ENCODE measurements at regions not wholly inside any gene's neighbourhood (a gene's known extent, or its start where the extent isn't known, plus 50 kb on each side); places are given as distances from the start of the nearest gene placed in this dataset.

DNA sequence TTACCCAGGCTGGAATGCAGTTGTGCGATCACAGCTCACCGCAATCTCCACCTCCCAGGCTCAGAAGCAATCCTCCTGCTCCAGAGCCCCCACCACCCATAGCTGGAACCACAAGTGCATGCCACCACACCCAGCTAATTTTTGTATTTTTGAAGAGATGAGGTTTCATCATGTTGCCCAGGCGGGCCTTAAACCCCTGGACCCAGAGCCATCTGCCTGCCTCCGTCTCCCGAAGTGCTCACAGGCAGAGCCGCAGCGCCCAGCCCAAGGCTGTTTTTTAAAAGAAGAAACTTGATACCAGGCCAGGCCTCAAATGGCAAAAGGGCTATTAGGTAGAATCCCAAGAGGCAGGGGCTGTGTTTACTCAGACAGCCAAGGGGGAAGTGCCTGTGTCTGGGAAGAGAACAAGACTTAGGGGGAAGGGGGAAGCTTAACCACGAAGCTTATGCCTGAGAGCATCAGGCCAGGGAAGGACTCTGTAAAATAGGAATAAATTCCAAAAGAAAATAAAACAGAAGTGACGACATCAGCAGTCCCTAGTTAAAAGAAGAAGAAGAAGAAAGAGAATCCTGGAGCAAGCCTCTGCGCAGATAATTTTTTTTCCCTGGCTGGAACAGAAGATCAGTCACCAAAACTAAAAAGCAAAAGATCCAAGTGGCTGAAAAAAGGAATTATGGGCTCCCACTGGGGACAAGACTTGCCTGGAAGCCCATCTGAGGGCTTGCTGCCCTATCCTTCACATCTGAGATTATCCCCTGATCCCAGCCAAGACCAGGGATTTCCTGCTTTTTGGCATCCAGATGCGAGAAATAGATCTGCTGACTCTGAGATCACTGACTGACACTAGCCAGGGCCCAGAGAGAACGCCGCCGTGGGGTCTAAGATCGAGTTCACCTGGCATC is 170.5 kb downstream of the NDUFA12 start:
- TF ChIP-seq FOXM1 (IDR thresholded peaks at IDR 0.05; ENCODE audit: borderline replicate concordance, low read depth) (no peak), TCF12 (IDR thresholded peaks at IDR 0.05; ENCODE audit: low read depth) (no peak), EP300 (IDR thresholded peaks at IDR 0.05; ENCODE audit: borderline replicate concordance) (no peak), CREB1 (IDR thresholded peaks at IDR 0.05; ENCODE audit: low read depth) (no peak), EGR1 (IDR thresholded peaks at IDR 0.05) (no peak), YY1 (IDR thresholded peaks at IDR 0.05; ENCODE audit: low read depth) (no peak), TAF1 (IDR thresholded peaks at IDR 0.05; ENCODE audit: low read depth) (no peak), TEAD4 (IDR thresholded peaks at IDR 0.05) (no peak), NFIC (IDR thresholded peaks at IDR 0.05) (no peak), CEBPB (IDR thresholded peaks at IDR 0.05) (no peak)
- TF ChIP-seq, protein P1, sequence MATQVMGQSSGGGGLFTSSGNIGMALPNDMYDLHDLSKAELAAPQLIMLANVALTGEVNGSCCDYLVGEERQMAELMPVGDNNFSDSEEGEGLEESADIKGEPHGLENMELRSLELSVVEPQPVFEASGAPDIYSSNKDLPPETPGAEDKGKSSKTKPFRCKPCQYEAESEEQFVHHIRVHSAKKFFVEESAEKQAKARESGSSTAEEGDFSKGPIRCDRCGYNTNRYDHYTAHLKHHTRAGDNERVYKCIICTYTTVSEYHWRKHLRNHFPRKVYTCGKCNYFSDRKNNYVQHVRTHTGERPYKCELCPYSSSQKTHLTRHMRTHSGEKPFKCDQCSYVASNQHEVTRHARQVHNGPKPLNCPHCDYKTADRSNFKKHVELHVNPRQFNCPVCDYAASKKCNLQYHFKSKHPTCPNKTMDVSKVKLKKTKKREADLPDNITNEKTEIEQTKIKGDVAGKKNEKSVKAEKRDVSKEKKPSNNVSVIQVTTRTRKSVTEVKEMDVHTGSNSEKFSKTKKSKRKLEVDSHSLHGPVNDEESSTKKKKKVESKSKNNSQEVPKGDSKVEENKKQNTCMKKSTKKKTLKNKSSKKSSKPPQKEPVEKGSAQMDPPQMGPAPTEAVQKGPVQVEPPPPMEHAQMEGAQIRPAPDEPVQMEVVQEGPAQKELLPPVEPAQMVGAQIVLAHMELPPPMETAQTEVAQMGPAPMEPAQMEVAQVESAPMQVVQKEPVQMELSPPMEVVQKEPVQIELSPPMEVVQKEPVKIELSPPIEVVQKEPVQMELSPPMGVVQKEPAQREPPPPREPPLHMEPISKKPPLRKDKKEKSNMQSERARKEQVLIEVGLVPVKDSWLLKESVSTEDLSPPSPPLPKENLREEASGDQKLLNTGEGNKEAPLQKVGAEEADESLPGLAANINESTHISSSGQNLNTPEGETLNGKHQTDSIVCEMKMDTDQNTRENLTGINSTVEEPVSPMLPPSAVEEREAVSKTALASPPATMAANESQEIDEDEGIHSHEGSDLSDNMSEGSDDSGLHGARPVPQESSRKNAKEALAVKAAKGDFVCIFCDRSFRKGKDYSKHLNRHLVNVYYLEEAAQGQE (IDR thresholded peaks at IDR 0.05; ENCODE audit: low read depth): no peak
- TF ChIP-seq, protein P2, sequence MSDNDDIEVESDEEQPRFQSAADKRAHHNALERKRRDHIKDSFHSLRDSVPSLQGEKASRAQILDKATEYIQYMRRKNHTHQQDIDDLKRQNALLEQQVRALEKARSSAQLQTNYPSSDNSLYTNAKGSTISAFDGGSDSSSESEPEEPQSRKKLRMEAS (IDR thresholded peaks at IDR 0.05): no peak

DNA sequence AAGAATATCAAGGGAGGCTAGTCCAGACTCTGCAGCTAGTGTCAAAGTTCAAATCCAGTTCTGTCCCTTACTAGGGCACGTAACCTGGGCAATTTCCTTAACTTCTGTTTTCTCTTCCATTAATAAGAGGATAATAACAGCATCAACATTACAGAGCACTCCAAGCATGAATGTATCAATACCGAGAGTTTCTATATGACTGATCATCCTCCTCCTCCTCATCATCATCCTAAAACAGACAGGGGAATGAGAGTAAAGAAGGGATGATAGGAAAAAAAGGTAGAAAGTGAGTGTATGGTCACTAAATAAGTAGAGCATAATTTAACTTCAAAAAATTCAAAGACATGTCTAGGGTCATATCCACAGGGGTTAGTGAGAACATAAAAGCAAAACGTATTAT is 171.4 kb downstream of the NDUFA12 start:
- no peak for TF ChIP-seq CREB1 (IDR thresholded peaks at IDR 0.05; ENCODE audit: low read depth)
- TF ChIP-seq NFIC (IDR thresholded peaks at IDR 0.05): no peak
- TF ChIP-seq, protein P2 (IDR thresholded peaks at IDR 0.05): no peak

DNA sequence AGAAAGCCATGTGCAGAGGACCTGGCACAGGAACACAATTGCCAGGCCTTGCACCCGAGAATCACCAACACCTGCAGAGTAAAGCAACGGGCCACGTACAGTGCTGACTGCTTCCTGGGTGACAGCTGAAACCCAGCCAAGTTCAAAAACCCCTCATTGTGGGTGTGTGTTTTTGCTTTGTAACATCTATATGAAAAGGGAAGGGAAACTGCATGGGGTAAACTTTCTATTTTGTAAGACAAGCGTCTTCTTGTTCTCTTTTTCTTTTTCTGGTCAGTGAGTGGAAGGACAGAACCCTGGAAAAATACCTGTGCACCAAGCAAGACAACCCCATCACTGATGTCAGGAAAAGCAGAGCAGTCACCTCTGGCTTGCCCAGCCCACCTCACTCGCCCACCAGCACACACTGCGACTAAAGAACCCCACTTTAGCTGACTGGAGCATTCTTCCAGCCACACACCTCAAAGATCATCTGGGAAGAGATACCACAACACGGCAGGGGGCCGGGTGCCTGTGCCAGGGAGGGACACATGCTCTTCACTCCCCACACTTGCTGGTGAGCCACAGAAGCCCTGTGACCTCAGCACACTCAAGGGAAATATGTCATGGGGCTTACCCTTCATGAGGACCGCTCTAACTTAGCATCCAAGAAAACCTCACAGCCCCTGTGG is 172.3 kb downstream of the NDUFA12 start:
- TF ChIP-seq FOXM1 (IDR thresholded peaks at IDR 0.05; ENCODE audit: borderline replicate concordance, low read depth): no peak
- no peak for TF ChIP-seq CREB1 (IDR thresholded peaks at IDR 0.05; ENCODE audit: low read depth)
- no peak for TF ChIP-seq YY1 (IDR thresholded peaks at IDR 0.05; ENCODE audit: low read depth)
- TF ChIP-seq ZBTB7A (IDR thresholded peaks at IDR 0.05; ENCODE audit: low read depth): no peak
- no peak for TF ChIP-seq TAF1 (IDR thresholded peaks at IDR 0.05; ENCODE audit: low read depth)
- TF ChIP-seq, protein P1 (IDR thresholded peaks at IDR 0.05; ENCODE audit: low read depth): no peak
- TF ChIP-seq EP300 (IDR thresholded peaks at IDR 0.05; ENCODE audit: borderline replicate concordance): no peak
- no peak for TF ChIP-seq EGR1 (IDR thresholded peaks at IDR 0.05)
- TF ChIP-seq RAD21 (IDR thresholded peaks at IDR 0.05; ENCODE audit: low read depth): no peak
- no peak for TF ChIP-seq CEBPB (IDR thresholded peaks at IDR 0.05)
- TF ChIP-seq, protein P3, sequence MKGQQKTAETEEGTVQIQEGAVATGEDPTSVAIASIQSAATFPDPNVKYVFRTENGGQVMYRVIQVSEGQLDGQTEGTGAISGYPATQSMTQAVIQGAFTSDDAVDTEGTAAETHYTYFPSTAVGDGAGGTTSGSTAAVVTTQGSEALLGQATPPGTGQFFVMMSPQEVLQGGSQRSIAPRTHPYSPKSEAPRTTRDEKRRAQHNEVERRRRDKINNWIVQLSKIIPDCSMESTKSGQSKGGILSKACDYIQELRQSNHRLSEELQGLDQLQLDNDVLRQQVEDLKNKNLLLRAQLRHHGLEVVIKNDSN (IDR thresholded peaks at IDR 0.05): no peak
- TF ChIP-seq NFIC (IDR thresholded peaks at IDR 0.05): no peak
- TF ChIP-seq, protein P2 (IDR thresholded peaks at IDR 0.05): no peak

DNA sequence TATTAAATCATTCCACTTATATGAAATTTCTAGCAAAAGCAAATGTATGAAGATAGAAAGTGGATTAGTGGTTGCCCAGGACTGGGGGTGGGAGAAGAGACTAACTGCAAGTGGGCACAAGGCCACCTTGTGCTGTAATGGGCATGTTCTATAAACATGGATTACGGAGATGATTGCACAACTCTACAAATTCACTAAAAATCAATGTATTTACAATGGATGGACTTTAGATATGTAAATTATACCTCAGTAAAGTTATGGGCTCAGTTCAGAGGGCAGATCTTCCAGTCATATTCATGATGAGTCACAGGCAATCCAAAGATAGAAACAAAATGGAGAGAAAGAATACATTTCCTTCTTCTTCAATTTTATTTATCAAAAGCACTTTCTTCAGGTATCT is 173.9 kb downstream of the NDUFA12 start:
- TF ChIP-seq YY1 (IDR thresholded peaks at IDR 0.05; ENCODE audit: low read depth) (no peak), EGR1 (IDR thresholded peaks at IDR 0.05) (no peak), FOXM1 (IDR thresholded peaks at IDR 0.05; ENCODE audit: borderline replicate concordance, low read depth) (no peak), CEBPB (IDR thresholded peaks at IDR 0.05) (no peak), TCF12 (IDR thresholded peaks at IDR 0.05; ENCODE audit: low read depth) (no peak), ZBTB7A (IDR thresholded peaks at IDR 0.05; ENCODE audit: low read depth) (no peak), CREB1 (IDR thresholded peaks at IDR 0.05; ENCODE audit: low read depth) (no peak), NFIC (IDR thresholded peaks at IDR 0.05) (no peak), RAD21 (IDR thresholded peaks at IDR 0.05; ENCODE audit: low read depth) (no peak), TAF1 (IDR thresholded peaks at IDR 0.05; ENCODE audit: low read depth) (no peak), EP300 (IDR thresholded peaks at IDR 0.05; ENCODE audit: borderline replicate concordance) (no peak), TEAD4 (IDR thresholded peaks at IDR 0.05) (no peak)
- TF ChIP-seq, protein P2 (IDR thresholded peaks at IDR 0.05): no peak
- TF ChIP-seq, protein P1 (IDR thresholded peaks at IDR 0.05; ENCODE audit: low read depth): no peak
- TF ChIP-seq, protein P3 (IDR thresholded peaks at IDR 0.05): no peak

All from Ishikawa (cell line).